ENCODE measurements at regions not wholly inside any gene's neighbourhood (a gene's known extent, or its start where the extent isn't known, plus 50 kb on each side); places are given as distances from the start of the nearest gene placed in this dataset.
"Not testable (repeated sequence)": the region's sequence is repeated elsewhere in the genome, so short reads cannot be mapped to it uniquely, and the experiment has no call there.

DNA sequence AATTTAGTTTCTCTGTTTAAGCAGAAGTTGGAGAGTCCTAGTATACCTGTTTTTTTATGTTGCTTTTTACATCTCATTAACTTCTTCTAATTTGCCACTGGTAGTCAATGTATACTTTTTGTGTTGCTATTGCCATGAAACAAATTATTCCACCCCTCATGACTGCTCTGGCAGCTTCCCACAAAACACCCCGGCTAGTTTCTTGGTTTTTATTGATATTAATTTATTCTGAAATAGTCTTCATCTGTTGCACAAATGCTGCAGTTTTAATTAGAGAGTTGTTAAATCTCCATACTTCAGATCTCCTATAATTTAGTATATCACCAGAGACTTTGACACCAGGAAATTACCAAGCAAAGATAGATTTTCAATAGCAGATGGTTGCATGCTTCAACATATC lies 1159.3 kb upstream of the PRR20A start:
- whole genome bisulfite sequencing, 4 donors: 74 to 88% (median 78%) methylated on average over 1 of the region's 1 CpG
- TF ChIP-seq POLR2A (IDR thresholded peaks at IDR 0.05) (no peak), CTCF (IDR thresholded peaks at IDR 0.05) (no peak)

GRCh38 chr13:55984026-55984425 lies 1156.7 kb upstream of the PRR20A start:
- H3K4me3 ChIP-seq; H3K4me1 ChIP-seq (replicated peaks in 1 of 2); H3K27me3 ChIP-seq; H3K9me3 ChIP-seq (replicated peaks in 1 of 3); H3K36me3 ChIP-seq (replicated peaks in 1 of 2); H3K27ac ChIP-seq; intact Hi-C loops (cut with DNase I); DNase-seq: not testable (repeated sequence)
- WGBS, 4 donors: 83 to 95% (median 90%) methylated on average over 2 of the region's 2 CpGs

More for the DNA sequence above, 1159.3 kb upstream of the PRR20A start:
- no peaks in the 10 kb centered on the region for H3K9me3 ChIP-seq (replicated peaks in 1 of 3)
- no peak overlapping the region for H3K4me3 ChIP-seq
- no peak overlapping the region for H3K27ac ChIP-seq
- no peak for DNase-seq
- no peaks in the 10 kb centered on the region for H3K4me1 ChIP-seq (replicated peaks in 1 of 2)
- intact Hi-C loops (cut with DNase I): no loop called here
- H3K36me3 ChIP-seq (replicated peaks in 1 of 2): no peaks in the 10 kb centered on the region
- no peaks in the 10 kb centered on the region for H3K27me3 ChIP-seq

DNA sequence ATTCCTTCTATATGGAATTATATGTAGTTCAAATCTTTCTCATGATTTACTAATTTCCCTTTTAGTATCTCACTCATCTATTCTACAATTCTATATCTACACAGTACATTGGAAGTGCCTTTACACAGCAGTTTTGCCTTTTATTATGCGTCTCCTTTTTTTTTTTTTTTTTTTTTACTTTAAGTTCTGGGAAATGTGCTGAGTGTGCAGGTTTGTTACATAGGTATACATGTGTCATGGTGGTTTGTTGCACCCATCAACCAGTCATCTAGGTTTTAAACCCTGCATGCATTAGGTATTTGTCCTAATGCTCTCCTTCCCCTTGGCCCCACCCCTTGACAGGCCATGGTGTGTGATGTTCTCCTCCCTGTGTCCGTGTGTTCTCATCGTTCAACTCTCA lies 1150.1 kb upstream of the PRR20A start:
- DNase-seq: no peak
- intact Hi-C loops (cut with DNase I): no loop called here
- H3K36me3 ChIP-seq (replicated peaks in 1 of 2): no peaks in the 10 kb centered on the region
- WGBS, 4 donors: 90 to 91% (median 91%) methylated on average over 3 of the region's 3 CpGs
- peaks cover 0 to 5% (median 0%) of the 10 kb centered on the region in 3 donors for H3K9me3 ChIP-seq (replicated peaks in 1 of 3)
- H3K27ac ChIP-seq: no peak overlapping the region
- no peak overlapping the region for H3K4me3 ChIP-seq
- H3K27me3 ChIP-seq: no peaks in the 10 kb centered on the region
- H3K4me1 ChIP-seq (replicated peaks in 1 of 2): no peaks in the 10 kb centered on the region
- TF ChIP-seq POLR2A (IDR thresholded peaks at IDR 0.05) (no peak), CTCF (IDR thresholded peaks at IDR 0.05) (no peak)

- intact Hi-C loops (cut with DNase I): no loop called here
- 49 to 58% (median 58%) methylated on average over 2 of the region's 2 CpGs for WGBS, 4 donors
- H3K36me3 ChIP-seq (replicated peaks in 1 of 2): no peaks in the 10 kb centered on the region
- H3K4me1 ChIP-seq (replicated peaks in 1 of 2): no peaks in the 10 kb centered on the region
- peaks cover 0 to 5% (median 0%) of the 10 kb centered on the region in 3 donors for H3K9me3 ChIP-seq (replicated peaks in 1 of 3)
- no peak for DNase-seq
- H3K27me3 ChIP-seq: no peaks in the 10 kb centered on the region
- no peak for TF ChIP-seq CTCF (IDR thresholded peaks at IDR 0.05)
- no peak for TF ChIP-seq POLR2A (IDR thresholded peaks at IDR 0.05)
- no peak overlapping the region for H3K27ac ChIP-seq
- H3K4me3 ChIP-seq: no peak overlapping the region
Measured at GRCh38 chr13:55991666-55992065, 1149.1 kb upstream of the PRR20A start.

GRCh38 chr13:55992145-55992544 lies 1148.6 kb upstream of the PRR20A start:
- Histone ChIP-seq H3K36me3 (replicated peaks in 1 of 2) (no peaks in the 10 kb centered on the region), H3K27me3 (no peaks in the 10 kb centered on the region), H3K9me3 (replicated peaks in 1 of 3) (peaks cover 0 to 5% (median 0%) of the 10 kb centered on the region in 3 donors), H3K4me3 (no peak overlapping the region), H3K27ac (no peak overlapping the region), H3K4me1 (replicated peaks in 1 of 2) (no peaks in the 10 kb centered on the region)
- DNase-seq: no peak
- WGBS, 4 donors: 15 to 22% (median 17%) methylated on average over 1 of the region's 1 CpG
- intact Hi-C loops (cut with DNase I): no loop called here
- TF ChIP-seq POLR2A (IDR thresholded peaks at IDR 0.05): no peak
- TF ChIP-seq CTCF (IDR thresholded peaks at IDR 0.05): no peak
